CD14-positive monocyte (primary cell): ENCODE measurements at regions not wholly inside any gene's neighbourhood (a gene's known extent, or its start where the extent isn't known, plus 50 kb on each side); places are given as distances from the start of the nearest gene placed in this dataset.

ENCODE experiments used
- DNase-seq, 3 donors: peaks; one replicate each; pipeline ENCODE4 v3.0.0-alpha.2; 2011 to 2022
- H2AFZ ChIP-seq: 2 replicates; pipeline ENCODE4 v1.6.0; 2012; ENCODE audit warnings: mild to moderate bottlenecking, low read depth, low read length, inconsistent platforms; ENCODE audit not compliant: insufficient read depth, poor library complexity, severe bottlenecking
- H3K27ac ChIP-seq, 2 donors: 1 replicate in 1 of 2; 2 replicates in 1 of 2; pipeline ENCODE4 v1.5.1; 2012 to 2013; ENCODE audit warnings: low read length in 2 of 2, control low read depth in 1 of 2, inconsistent platforms in 1 of 2, low read depth in 1 of 2, mild to moderate bottlenecking in 1 of 2
- H3K27me3 ChIP-seq, 2 donors: one replicate each; pipeline versions ENCODE4 v1.6.0 to v1.6.1; 2011 to 2013; ENCODE audit warnings: low read length in 2 of 2; ENCODE audit not compliant: control insufficient read depth in 2 of 2, insufficient read depth in 2 of 2
- H3K36me3 ChIP-seq, 2 donors: replicated peaks in 1 of 2; 1 replicate in 1 of 2; 2 replicates in 1 of 2; pipeline versions ENCODE4 v1.5.1 to v1.6.1; 2012 to 2013; ENCODE audit warnings: low read length in 2 of 2, control low read depth in 1 of 2, inconsistent platforms in 1 of 2, mild to moderate bottlenecking in 1 of 2; ENCODE audit not compliant: insufficient read depth in 2 of 2, control insufficient read depth in 1 of 2
- H3K4me1 ChIP-seq, 2 donors: 1 replicate in 1 of 2; 2 replicates in 1 of 2; pipeline versions ENCODE4 v1.5.1 to v1.6.1; 2012 to 2013; ENCODE audit warnings: low read length in 2 of 2, control low read depth in 1 of 2, inconsistent platforms in 1 of 2, mild to moderate bottlenecking in 1 of 2, moderate library complexity in 1 of 2; ENCODE audit not compliant: insufficient read depth in 2 of 2, control insufficient read depth in 1 of 2
- H3K4me2 ChIP-seq: replicated peaks from 2 replicates; pipeline ENCODE3; 2012; ENCODE audit warnings: low read length, moderate library complexity, mild to moderate bottlenecking; ENCODE audit not compliant: poor library complexity, severe bottlenecking; ENCODE audit errors: extremely low read depth
- H3K4me3 ChIP-seq, 3 experiments: fragments of 200-600 bp in 1 of 3; sonication (generic) in 1 of 3; replicated peaks in 1 of 3; 1 replicate in 2 of 3; 2 replicates in 1 of 3; pipeline ENCODE4 v1.5.1; 2011 to 2013; ENCODE audit warnings: low read length in 3 of 3, mild to moderate bottlenecking in 3 of 3, control low read depth in 2 of 3, low read depth in 2 of 3, inconsistent platforms in 1 of 3, moderate library complexity in 1 of 3
- H3K79me2 ChIP-seq: 2 replicates; pipeline ENCODE4 v1.6.0; 2012; ENCODE audit warnings: mild to moderate bottlenecking, control low read depth, inconsistent platforms, low read length, moderate library complexity; ENCODE audit not compliant: insufficient read depth
- H3K9ac ChIP-seq: 2 replicates; pipeline ENCODE4 v1.6.0; 2017; ENCODE audit warnings: low read length, mild to moderate bottlenecking; ENCODE audit not compliant: insufficient read depth, poor library complexity, severe bottlenecking
- H3K9me3 ChIP-seq, 2 donors: replicated peaks in 1 of 2; 1 replicate in 1 of 2; 2 replicates in 1 of 2; pipeline versions ENCODE4 v1.5.1 to v1.6.1; 2012 to 2013; ENCODE audit warnings: low read length in 2 of 2, control low read depth in 1 of 2; ENCODE audit not compliant: control insufficient read depth in 1 of 2, insufficient read depth in 1 of 2
- H4K20me1 ChIP-seq: 2 replicates; pipeline ENCODE4 v1.6.0; 2012; ENCODE audit warnings: mild to moderate bottlenecking, low read length, control low read depth, moderate library complexity; ENCODE audit not compliant: insufficient read depth
- H3K27ac Mint-ChIP-seq, 7 donors: one replicate each; pipeline ENCODE4 v1.8.0; 2020; ENCODE audit warnings: mild to moderate bottlenecking in 7 of 7, mixed read lengths in 7 of 7, moderate library complexity in 6 of 7, inconsistent platforms in 2 of 7
- H3K27me3 Mint-ChIP-seq, 3 donors: one replicate each; pipeline ENCODE4 v1.8.0; 2021 to 2022; ENCODE audit warnings: low read depth in 3 of 3, mild to moderate bottlenecking in 3 of 3, mixed read lengths in 3 of 3, moderate library complexity in 3 of 3, inconsistent platforms in 1 of 3
- H3K36me3 Mint-ChIP-seq, 2 donors: one replicate each; pipeline ENCODE4 v1.8.0; 2020; ENCODE audit warnings: mixed read lengths in 2 of 2, inconsistent platforms in 1 of 2, mild to moderate bottlenecking in 1 of 2
- H3K4me1 Mint-ChIP-seq: one replicate; pipeline ENCODE4 v1.8.0; 2020; ENCODE audit warnings: mild to moderate bottlenecking, mixed read lengths
- H3K4me3 Mint-ChIP-seq, 2 donors: one replicate each; pipeline ENCODE4 v1.8.0; 2020; ENCODE audit warnings: mild to moderate bottlenecking in 2 of 2, mixed read lengths in 2 of 2, moderate library complexity in 1 of 2
- H3K9me3 Mint-ChIP-seq, 7 donors: one replicate each; pipeline ENCODE4 v1.8.0; 2020 to 2022; ENCODE audit warnings: mixed read lengths in 7 of 7, mild to moderate bottlenecking in 6 of 7, moderate library complexity in 6 of 7, inconsistent platforms in 2 of 7
- WGBS: methylation state at CpG from one replicate; pipeline ENCODE4 v1.1.5; 2013; ENCODE audit warnings: missing lambda C conversion rate; ENCODE audit not compliant: insufficient coverage; 5-methylcytosine and 5-hydroxymethylcytosine counted together
- intact Hi-C, 2 donors: fragments of 100-400 bp; cut with micrococcal nuclease; formaldehyde crosslinking; loops; one replicate each; pipeline versions ENCODE4 v1.15.0 to v1.15.1; 2023
- TF ChIP-seq, protein P1 (sequence below): fragments of 200-600 bp; IDR thresholded peaks from one replicate; pipeline ENCODE4 v1.8.0; 2022; ENCODE audit warnings: antibody characterized with exemption, mild to moderate bottlenecking

- Mint-ChIP-seq H3K27ac (no peak overlapping the region), H3K4me1 (no peaks in the 10 kb centered on the region), H3K36me3 (no peaks in the 10 kb centered on the region), H3K4me3 (no peak overlapping the region), H3K27me3 (peaks cover 0 to 4% (median 0%) of the 10 kb centered on the region in 3 donors), H3K9me3 (peaks cover 0 to 2% (median 0%) of the 10 kb centered on the region in 7 donors)
- Histone ChIP-seq H3K4me3 (no peak overlapping the region), H3K36me3 (no peaks in the 10 kb centered on the region), H3K9me3 (no peaks in the 10 kb centered on the region), H3K9ac (no peak overlapping the region), H3K4me1 (no peaks in the 10 kb centered on the region), H3K27ac (no peak overlapping the region), H3K27me3 (no peaks in the 10 kb centered on the region), H4K20me1 (no peaks in the 10 kb centered on the region), H2AFZ (no peak overlapping the region), H3K4me2 (no peak overlapping the region), H3K79me2 (no peaks in the 10 kb centered on the region)
- intact Hi-C loops: no loop called here
- 100% methylated on average over 1 of the region's 5 CpGs for WGBS
- DNase-seq: no peak
- TF ChIP-seq, protein P1, sequence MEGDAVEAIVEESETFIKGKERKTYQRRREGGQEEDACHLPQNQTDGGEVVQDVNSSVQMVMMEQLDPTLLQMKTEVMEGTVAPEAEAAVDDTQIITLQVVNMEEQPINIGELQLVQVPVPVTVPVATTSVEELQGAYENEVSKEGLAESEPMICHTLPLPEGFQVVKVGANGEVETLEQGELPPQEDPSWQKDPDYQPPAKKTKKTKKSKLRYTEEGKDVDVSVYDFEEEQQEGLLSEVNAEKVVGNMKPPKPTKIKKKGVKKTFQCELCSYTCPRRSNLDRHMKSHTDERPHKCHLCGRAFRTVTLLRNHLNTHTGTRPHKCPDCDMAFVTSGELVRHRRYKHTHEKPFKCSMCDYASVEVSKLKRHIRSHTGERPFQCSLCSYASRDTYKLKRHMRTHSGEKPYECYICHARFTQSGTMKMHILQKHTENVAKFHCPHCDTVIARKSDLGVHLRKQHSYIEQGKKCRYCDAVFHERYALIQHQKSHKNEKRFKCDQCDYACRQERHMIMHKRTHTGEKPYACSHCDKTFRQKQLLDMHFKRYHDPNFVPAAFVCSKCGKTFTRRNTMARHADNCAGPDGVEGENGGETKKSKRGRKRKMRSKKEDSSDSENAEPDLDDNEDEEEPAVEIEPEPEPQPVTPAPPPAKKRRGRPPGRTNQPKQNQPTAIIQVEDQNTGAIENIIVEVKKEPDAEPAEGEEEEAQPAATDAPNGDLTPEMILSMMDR: no peak
Measured at GRCh38 chr14:80105488-80105994, 105.8 kb downstream of the DIO2 start.

DNA sequence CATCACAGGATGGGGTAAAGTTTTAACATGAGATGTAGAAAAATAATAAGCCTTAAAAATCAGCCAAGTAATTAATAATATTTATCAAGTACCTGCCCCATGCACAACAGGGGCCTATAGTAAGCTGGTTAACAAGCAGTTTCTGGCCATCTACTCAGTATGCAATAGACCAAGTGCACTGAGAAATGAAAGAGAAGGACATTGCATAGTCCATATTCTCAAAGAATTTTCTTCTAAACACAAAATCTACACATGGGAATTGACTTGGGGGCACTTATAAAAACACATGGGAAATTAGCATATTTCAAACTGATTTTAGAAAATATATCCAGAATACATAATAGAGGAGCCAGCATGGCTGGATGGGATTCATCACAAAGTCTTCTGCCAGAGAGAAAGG is 109.5 kb downstream of the DIO2 start:
- DNase-seq: no peak
- H3K27me3 ChIP-seq: no peaks in the 10 kb centered on the region
- TF ChIP-seq, protein P1: no peak
- no peak overlapping the region for H3K9ac ChIP-seq
- H3K4me3 ChIP-seq: no peak overlapping the region
- no peaks in the 10 kb centered on the region for H3K79me2 ChIP-seq
- no peaks in the 10 kb centered on the region for H4K20me1 ChIP-seq
- H3K27me3 Mint-ChIP-seq: peaks cover 0 to 4% (median 0%) of the 10 kb centered on the region in 3 donors
- no peaks in the 10 kb centered on the region for H3K36me3 Mint-ChIP-seq
- no peaks in the 10 kb centered on the region for H3K4me1 ChIP-seq
- no peak overlapping the region for H3K27ac ChIP-seq
- H3K27ac Mint-ChIP-seq: no peak overlapping the region
- no peak overlapping the region for H2AFZ ChIP-seq
- H3K36me3 ChIP-seq: no peaks in the 10 kb centered on the region
- no peaks in the 10 kb centered on the region for H3K9me3 ChIP-seq
- H3K9me3 Mint-ChIP-seq: peaks cover 0 to 8% (median 2%) of the 10 kb centered on the region in 7 donors
- H3K4me1 Mint-ChIP-seq: no peaks in the 10 kb centered on the region
- intact Hi-C loops: no loop called here
- H3K4me2 ChIP-seq: no peak overlapping the region
- H3K4me3 Mint-ChIP-seq: no peak overlapping the region
